ENCODE measurements at regions not wholly inside any gene's neighbourhood (a gene's known extent, or its start where the extent isn't known, plus 50 kb on each side); places are given as distances from the start of the nearest gene placed in this dataset.
"Not testable (repeated sequence)": the region's sequence is repeated elsewhere in the genome, so short reads cannot be mapped to it uniquely, and the experiment has no call there.

DNA sequence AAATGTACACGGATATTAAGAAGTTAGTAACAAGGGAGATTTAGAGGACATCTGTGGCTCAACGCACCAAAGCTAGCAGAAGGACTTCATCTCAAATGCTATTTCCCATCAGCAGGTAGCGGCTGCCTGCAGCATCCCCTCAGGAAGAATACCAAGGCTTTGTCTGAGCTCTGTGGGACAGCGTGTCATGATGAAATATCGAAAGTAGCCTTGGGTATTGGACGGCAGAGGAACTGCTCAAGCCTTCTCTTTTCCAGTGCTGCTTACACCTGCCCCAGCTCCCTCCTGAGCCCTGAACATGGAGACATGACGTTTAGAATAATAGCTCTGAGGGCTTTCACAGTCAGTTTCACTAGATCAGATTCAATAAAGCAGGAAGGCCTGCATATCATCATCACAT, 241.6 kb downstream of the SUCLG1 start:
- DNase-seq (ENCODE audit: low spot score), result no peak

DNA sequence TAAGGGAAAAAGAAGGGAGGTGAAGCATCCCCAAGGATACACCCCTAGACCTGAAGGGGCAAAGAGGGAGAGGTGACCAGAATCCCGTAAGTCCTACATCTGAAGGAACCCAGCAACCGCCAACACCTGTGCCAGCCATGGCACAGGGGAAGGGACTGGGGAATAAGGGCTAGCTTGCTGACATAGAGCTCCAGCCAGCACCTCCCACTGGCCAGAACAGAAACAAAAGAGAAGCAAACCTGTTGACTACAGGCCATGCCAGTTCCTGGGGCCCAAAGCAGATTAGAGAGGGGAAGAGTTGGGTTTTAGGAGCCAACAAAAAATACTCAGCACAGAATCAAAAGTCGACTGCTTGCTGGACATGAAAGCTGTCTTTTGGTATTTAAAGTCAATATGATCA, 244.6 kb downstream of the SUCLG1 start:
- no peak for DNase-seq (ENCODE audit: low spot score)

DNA sequence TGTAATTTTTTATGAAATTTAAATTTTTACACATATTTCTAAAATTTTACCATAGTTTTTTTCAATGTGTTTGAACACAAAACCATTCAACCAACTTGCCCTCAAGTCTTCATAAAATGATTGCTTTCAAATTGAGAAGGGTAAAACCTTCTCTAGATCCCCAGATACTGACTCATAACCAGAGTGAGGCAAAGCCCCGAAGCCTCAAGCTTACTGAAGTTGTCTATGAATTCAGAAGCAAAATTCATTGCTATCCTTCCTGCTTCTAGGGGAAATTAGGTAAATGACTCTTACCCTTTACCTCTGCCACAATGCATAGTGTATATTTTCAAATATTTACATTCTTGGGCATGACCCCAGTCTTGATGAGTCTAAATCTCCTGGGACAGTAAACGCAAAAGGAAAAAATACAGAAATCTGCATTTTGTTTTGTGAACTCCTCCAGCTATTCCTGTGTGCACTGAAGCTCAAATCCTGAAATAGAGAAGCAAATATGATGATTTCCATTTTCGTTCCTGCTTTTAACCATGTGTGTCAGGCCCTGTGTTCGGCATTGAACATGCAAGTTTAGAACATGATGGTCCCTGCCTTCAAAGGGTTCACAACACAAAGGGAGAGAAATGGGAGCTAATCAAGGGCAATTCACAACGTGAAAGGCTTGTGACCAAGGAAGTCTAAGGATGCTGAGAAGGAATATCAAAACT, 246.3 kb downstream of the SUCLG1 start:
- no peak for DNase-seq (ENCODE audit: low spot score)

DNA sequence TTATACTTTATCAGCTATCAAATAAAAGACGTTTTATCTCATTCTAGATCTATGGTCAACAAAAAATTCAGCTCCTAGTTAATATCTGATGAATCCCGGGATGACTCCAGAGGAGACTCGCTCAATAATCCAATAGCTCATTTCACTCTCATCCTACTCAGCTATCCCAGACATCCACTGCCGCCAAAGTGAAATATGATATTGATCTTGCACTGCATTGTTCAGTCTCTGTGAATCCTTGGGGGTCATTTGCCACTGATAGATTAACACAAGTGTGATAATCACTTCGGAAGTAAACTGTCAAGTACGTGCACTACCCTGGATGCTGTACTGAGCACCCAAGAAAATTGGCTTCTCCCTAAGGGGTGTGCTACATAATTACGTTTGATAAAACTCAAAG, 249.1 kb downstream of the SUCLG1 start:
- DNase-seq (ENCODE audit: low spot score), result no peak

DNA sequence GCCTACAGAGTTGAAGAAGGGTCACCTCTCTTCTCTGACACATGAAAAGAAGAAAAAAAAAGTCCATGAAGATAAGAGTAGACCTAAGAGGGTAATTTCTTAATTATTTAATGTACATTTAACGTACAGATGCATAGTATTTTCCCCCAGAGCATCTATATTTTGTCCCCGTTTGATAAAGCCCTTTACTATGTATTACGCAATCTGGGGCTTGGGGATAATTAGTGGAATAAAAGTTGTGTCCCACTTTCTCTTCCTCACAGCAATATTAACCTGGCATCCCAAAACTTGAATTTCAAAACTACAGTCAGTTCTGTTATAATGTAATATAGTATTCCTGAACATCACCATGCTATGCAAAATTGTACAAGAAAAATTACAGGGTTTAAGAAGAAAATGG, 254.1 kb downstream of the SUCLG1 start:
- no peak for DNase-seq (ENCODE audit: low spot score)

DNA sequence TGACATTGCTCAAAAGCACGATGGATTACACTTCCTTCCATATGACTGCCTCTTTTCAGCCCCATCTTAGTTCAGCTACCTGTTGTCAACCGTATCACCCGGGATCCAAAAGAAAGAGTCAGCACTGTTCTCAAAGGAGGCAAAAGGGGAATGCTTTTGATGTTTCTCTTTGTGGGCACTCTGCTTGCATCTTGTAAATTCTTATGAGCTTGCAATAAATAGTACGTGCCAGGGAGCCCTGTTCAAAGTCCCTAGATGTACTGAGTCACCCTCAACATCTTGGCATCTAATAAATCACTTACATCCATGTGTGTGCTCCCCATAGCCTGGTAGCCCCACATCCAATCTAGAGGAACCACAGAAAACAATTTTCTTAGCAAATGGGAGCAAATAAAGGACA, 256.9 kb downstream of the SUCLG1 start:
- no peak for DNase-seq (ENCODE audit: low spot score)

DNA sequence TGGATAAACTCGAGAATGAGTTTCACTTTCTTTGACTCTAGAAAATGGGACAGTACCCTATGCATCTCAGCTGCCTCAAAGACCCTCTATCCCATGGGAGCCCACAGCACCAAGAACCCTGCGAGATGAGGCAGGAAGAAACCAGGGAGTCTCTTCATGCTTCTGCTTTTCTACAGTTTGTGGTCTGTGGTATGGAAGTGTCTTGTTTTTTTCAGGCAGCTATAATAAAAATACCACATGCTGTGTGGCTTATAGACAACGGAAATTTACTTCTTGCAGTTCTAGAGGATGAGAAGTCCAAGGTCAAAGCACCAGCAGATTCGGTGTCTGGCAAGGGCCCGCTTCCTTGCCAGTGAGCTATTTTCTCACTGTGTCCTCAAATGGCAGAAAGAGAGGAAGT, 257.9 kb downstream of the SUCLG1 start:
- no peak for DNase-seq (ENCODE audit: low spot score)

DNA sequence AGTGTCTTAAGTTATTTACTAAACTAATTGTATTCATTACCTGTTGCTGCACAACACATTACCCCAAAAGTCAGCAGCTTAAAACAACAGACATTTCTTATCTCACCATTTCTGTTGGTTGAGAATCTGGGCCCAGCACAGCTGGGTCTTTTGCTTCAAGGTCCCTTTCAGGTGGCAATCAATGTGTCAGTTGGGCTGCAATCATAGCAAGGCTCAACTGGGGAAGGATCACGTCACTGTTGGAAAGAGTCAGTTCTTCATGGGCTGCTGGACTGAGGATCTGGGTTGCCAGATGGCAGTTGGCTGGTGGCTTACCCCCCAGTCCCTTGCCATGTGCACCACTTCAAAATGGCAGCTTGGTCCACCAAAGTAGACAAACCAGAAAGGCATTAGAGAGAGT, 261.2 kb downstream of the SUCLG1 start:
- no peak for DNase-seq (ENCODE audit: low spot score)

DNA sequence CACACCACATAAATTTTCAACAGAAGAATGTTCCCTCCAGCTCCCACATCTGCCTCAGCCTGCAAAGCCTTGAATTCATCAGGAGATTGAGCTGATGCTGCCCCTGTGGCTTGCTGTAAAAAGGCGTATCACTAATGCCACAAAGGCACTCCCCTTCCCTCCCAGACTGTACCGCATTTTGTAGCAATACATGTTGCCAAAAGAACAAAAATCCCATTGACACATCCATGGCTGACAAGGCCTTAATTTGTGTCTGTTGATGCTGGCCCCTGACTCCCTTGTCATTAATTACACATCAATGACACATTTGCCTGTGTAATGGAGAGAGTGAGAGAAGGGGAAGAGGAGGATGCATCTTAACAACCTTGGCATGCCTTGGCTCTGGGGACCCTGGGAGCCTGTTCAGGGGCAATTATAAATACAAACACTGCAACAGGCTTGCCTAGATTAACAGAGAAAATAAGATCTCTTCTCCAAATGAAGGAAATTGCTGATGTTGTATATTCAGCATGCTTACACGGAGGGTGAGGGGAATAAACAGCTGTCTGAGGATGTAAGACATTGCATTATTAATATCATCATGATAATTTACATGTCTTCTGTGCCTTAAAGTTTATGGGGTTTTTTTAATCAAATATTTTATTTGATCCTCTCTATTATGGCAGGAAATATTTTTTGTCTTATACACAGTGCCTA, 264.0 kb downstream of the SUCLG1 start:
- DNase-seq (ENCODE audit: low spot score), result no peak

DNA sequence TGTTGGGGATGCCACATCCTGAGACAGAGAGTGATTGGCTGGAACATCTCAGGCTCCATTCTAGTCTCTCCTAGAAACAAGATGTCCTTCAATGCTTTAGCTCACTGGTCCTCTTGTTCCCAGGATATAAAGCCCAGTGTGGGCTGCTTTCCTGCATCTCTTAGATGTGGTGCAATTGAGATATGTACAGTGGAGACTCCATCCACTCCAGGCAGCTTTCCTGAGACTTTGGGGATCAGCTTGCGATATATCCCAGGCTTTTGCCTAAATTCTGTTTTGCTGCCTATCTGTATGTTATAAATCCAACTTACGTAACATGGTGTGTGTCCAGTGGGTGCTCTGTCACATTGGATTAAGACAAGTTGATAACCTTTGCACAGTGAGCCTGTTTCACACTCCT, 264.9 kb downstream of the SUCLG1 start:
- no peak for DNase-seq (ENCODE audit: low spot score)

DNA sequence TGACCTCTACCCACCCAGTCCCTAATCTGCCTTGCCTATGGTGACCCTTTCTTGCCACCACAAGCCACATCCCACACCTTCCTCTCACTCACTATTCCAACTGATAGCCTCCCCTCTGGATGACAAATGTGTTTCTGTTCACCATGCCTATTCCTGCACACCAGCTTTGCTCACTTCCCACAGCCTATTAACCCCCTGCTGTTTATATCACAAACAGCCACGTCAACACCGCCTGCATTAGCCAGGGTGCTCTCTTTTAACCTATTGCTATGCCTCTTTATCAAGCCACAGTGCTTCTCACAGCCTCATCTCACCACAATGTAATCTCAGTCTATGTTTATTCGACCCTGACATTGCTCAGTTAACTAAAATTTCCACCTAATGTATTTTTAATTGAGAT, 271.8 kb downstream of the SUCLG1 start:
- DNase-seq (ENCODE audit: low spot score), result no peak

DNA sequence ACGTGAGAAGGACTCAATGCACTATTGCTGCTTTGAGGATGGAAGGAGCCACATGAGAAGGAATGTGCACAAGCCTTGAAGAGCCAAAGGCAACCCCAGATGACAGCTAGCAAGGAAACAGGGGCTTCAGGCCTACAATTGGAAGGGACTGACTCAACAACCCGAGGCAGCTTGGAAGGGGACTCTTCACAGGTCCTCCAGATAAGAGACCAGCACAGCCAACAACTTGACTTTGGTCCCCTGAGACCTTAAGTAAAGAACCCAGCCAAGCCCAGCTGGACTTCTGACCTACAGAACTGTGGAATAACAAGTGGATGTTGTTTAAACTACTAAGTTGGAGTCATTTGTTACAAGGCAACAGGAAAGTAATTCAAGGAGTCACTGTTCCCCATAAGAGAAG, 277.2 kb downstream of the SUCLG1 start:
- DNase-seq (ENCODE audit: low spot score), result no peak

DNA sequence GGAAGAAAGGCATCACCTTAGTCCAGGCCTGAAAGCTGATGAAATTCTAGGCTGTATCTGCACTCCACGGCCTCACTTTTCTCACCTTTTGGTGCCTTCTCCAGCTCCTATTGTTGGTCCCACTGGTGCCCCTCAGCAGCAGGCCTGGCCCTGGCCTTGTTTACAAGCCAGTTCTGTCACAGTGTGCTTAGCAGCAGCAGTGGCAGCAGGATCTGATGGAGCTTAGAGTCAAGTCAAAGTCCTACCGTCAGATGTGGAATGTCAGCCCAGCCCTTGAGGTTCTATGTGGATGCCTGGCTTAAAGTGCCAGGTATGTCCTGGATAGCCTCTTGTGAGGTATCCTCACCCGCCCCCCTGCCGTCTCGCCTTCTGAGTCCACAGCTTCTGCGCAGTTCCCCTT, 281.3 kb downstream of the SUCLG1 start:
- no peak for DNase-seq (ENCODE audit: low spot score)

DNA sequence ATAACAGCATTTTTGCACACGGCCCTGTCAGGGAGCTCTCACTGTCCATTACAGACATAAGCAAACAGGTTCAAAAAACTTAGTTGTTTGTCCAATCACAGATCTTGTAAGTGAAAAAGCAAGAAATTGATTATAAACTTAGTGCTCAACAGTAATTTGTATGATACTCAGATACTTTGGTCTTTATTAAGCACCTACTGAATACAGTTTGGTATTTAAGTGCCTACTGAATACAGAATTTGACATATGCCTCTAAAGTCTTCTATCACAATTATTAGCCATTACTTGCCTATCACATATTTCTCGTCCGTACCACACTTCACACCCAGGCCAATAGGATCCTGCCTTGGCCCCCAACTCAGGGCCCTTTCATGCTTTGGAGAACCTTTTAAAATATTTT, 283.1 kb downstream of the SUCLG1 start:
- no peak for DNase-seq (ENCODE audit: low spot score)

DNA sequence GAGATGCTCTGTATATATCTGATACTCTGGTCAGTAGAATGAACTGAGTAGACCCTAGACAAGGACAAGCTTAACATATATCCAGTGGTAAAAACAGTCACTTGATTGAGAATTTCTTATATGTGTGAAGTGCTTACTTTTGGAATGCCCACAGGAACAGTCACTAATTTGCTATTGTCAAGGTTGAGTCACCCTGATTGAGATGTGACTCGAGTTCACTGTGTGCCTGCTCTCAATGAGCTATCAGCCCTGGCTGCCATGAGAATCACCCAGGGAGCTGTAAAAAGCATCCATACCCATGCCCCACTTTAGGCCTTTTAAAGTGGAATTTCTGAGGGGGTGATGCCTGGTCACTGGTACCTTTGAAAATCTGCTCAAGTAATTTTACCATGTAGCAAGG, 283.7 kb downstream of the SUCLG1 start:
- no peak for DNase-seq (ENCODE audit: low spot score)

DNA sequence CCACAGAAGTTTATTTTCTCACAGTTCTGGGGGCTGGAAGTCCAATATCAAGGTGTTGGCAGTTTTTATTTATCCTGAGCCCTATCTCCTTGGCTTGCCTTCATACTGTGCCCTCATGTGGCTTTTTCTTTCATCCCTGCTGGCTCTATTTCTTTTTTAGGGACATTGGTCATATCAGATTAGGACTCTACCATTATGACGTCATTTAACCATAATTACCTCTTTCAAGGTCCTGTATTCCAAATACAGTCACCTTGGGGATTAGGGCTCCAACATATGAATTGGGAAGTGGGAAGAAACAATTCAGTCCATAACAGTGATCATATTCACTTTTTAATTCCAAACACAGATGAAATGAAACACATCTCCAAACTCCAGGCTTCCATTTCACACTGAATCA, 286.0 kb downstream of the SUCLG1 start:
- no peak for DNase-seq (ENCODE audit: low spot score)

DNA sequence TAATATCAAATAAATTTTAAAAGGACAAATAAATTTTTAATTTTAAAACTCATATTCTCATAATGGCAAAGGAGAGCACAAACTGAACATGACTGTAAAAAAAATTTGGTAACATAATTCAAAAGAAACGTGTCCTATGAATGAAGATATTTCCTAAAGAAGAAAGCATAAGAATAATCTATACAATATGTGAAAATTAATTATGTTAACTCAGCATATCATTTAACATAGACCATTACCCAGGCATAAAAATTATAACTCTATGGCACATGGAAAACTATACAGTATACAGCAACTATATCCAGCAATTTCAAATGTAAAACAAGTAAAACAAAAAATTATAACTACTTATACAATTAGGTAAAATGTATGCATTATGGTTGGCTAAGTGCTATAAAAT, 288.1 kb downstream of the SUCLG1 start:
- DNase-seq (ENCODE audit: low spot score), result no peak

DNA sequence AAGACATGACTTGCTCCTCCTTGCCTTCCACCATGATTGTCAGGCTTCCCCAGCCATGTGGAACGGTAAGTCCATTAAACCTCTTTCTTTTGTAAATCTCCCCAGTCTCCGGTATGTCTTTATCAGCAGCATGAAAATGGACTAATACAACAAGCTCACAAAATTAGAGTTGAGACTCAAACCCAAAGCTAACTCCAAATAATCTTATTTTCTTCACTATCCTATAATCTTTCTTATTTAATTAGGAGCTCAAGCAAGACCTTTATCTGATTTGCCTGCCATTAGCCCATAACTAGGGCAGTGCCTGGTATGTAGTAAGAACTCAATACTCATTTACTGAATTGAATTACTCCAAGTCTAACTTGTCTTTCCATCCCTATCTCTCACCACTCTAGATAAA, 289.2 kb downstream of the SUCLG1 start:
- no peak for DNase-seq (ENCODE audit: low spot score)

DNA sequence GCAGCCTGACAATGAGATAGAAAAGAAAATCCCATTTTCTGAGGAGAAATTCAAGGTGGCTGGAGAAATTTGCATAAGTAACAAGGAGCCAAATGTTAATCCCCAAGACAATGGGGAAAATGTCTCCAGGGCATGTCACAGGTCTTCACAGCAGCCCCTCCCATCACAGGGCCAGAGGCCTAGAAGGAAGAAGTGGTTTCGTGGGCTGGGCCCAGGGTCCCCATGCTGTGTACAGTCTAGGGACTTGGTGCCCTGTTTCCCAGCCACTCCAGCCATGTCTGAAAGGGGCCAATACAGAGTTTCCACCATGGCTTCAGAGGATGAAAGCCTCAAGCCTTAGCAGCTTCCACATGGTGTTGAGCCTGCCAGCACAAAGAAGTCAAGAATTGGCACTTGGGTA, 290.5 kb downstream of the SUCLG1 start:
- DNase-seq (ENCODE audit: low spot score), result not testable (repeated sequence)

DNA sequence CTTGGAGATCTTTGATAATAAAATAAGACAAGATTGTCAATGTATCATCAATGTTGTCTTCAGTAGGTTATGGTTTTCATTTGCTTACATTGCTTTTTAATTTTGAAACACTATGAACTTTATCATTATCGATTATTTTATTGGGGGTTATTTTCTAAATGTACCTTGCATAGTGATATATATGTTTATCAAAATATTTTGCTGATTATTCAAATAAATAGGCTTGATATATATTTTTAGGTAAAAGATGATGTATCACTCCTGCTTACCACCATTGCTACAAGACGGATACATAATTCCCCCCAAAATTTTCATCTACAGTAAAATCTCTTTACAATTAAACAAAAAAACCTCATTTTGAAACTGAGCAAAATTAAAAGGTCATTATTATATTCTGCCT, 293.8 kb downstream of the SUCLG1 start:
- DNase-seq (ENCODE audit: low spot score), result no peak

DNA sequence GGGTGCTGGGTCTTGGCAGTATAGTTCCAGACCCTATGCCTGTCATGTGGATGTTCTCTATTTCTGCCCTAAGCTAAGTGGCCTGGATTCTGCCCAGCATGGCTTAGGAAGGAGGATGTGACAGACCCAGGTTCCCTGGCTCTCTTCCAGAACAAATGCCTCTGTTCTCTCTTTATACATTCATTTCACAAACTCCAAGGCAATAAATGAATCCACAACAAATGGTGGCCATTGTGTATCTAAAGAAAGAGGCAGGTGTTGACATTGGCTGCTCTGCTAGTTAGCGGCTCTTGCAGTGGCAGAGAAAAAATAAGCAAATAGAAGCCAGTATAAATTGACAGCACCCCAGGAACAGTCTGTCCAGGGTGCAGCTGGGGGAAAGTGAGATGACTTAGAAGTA, 298.6 kb downstream of the SUCLG1 start:
- DNase-seq (ENCODE audit: low spot score), result no peak

DNA sequence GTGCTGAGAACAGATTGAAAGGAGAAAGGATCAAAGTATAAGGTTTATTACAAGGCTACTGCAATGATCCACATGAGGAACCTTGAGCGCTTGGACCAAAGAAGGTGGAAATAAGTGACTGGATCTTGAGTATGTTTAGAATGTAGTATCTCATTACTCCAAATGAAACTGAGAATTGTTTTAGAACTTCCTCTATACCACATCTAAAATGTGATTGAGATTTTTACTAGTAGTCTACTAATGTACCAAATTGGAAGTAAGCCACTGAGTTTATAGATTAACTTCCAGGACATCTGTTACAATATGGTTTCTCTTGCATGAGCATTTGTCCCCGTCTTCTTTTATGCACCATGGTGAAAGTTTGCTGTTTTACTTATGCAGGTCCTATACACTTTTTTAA, 300.5 kb downstream of the SUCLG1 start:
- no peak for DNase-seq (ENCODE audit: low spot score)

DNA sequence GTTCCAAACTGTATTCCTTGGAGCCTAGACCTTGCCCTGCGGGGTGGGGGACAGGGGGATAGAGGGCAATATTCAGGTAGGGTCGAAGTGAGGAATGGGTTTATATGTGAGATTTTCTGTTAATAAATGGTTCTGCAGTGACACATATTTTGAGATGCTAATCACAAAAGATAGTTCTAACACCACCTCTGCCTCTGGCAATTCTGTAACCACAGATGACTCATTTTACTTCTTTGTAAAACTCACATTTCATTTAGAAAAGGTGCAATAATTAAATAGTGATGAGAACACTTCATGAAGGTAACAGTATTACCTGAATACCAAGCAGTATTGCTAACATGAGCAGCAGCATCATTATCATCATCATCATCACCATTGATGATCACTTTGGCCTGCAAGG, 306.6 kb downstream of the SUCLG1 start:
- DNase-seq (ENCODE audit: low spot score), result no peak

DNA sequence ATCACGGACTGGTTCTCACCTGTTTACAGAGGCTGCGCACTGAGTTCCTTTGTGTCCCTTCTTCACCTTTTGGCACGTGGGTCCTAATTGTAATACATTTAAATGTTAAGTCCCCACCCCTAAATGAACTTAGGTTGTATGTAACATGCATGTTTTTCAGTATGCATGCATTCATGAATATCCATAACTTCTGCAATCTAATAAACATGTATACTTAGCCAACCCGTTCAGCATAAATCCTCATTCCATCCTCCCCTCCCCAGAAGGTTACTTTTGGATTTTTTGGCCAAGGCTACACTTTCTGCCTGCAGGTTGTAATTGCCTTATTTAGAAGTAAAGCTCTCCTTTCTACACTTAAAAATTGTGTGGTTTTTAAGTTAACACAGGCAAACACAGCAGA, 314.7 kb downstream of the SUCLG1 start:
- DNase-seq (ENCODE audit: low spot score), result no peak

Measured in hepatic stellate cell (primary cell).